SU-DHL-6 (cell line): ENCODE measurements at regions not wholly inside any gene's neighbourhood (a gene's known extent, or its start where the extent isn't known, plus 50 kb on each side); places are given as distances from the start of the nearest gene placed in this dataset.

Source experiments
- CTCF ChIP-seq: fragments of 200-600 bp; sonication (generic); IDR thresholded peaks from one replicate; pipeline ENCODE4 v1.5.1; 2017; ENCODE audit warnings: antibody characterized with exemption, mild to moderate bottlenecking, low read length, moderate library complexity; ENCODE audit not compliant: insufficient read depth, poor library complexity, severe bottlenecking
- EZH2phosphoT487 ChIP-seq: fragments of 200-600 bp; sonication (generic), shearing (Covaris generic); conservative IDR thresholded peaks from 2 replicates; pipeline ENCODE4 v1.6.1; 2018; ENCODE audit warnings: mild to moderate bottlenecking, antibody characterized with exemption, low read length, moderate library complexity, mixed read lengths

- TF ChIP-seq CTCF (no peak), EZH2phosphoT487 (no peak)
Observed at GRCh38 chr11:21911061-21911460, 281.8 kb upstream of the ANO5 start.
